WTC11 (cell line): ENCODE measurements at regions not wholly inside any gene's neighbourhood (a gene's known extent, or its start where the extent isn't known, plus 50 kb on each side); places are given as distances from the start of the nearest gene placed in this dataset.

Source experiments
- JUN ChIP-seq: sonication (generic); formaldehyde crosslinking; IDR thresholded peaks from 2 replicates; pipeline ENCODE4 v1.8.0; 2023; ENCODE audit warnings: mild to moderate bottlenecking, missing genetic modification reagents
- KAT7 ChIP-seq: sonication (generic); formaldehyde crosslinking; IDR thresholded peaks from 2 replicates; pipeline ENCODE4 v1.8.1; 2023; ENCODE audit warnings: missing genetic modification reagents, mild to moderate bottlenecking, borderline replicate concordance
- NFE2L1 ChIP-seq: sonication (generic); formaldehyde crosslinking; IDR thresholded peaks from 2 replicates; pipeline ENCODE4 v1.8.1; 2023; ENCODE audit warnings: missing genetic modification reagents
- RELA ChIP-seq: sonication (generic); formaldehyde crosslinking; IDR thresholded peaks from 2 replicates; pipeline ENCODE4 v1.8.1; 2022; ENCODE audit warnings: missing genetic modification reagents, mild to moderate bottlenecking, borderline replicate concordance
- SMAD4 ChIP-seq: sonication (generic); formaldehyde crosslinking; IDR thresholded peaks from 2 replicates; pipeline ENCODE4 v1.8.0; 2022; ENCODE audit warnings: mild to moderate bottlenecking, missing genetic modification reagents
- TF ChIP-seq, protein P1 (sequence below): fragments of 200-600 bp; IDR thresholded peaks from 2 replicates; pipeline ENCODE4 v1.8.0; 2022; ENCODE audit warnings: antibody characterized with exemption
- TF ChIP-seq, protein P2 (sequence below): sonication (generic); formaldehyde crosslinking; IDR thresholded peaks from 2 replicates; pipeline ENCODE4 v1.8.0; 2022; ENCODE audit warnings: missing genetic modification reagents
- TF ChIP-seq, protein P3 (sequence below): sonication (generic); formaldehyde crosslinking; IDR thresholded peaks from 2 replicates; pipeline ENCODE4 v1.8.1; 2023; ENCODE audit warnings: mild to moderate bottlenecking, missing genetic modification reagents, moderate library complexity
- TF ChIP-seq, protein P4 (sequence below): sonication (generic); formaldehyde crosslinking; IDR thresholded peaks from 2 replicates; pipeline ENCODE4 v1.8.0; 2022; ENCODE audit warnings: mild to moderate bottlenecking, missing genetic modification reagents

DNA sequence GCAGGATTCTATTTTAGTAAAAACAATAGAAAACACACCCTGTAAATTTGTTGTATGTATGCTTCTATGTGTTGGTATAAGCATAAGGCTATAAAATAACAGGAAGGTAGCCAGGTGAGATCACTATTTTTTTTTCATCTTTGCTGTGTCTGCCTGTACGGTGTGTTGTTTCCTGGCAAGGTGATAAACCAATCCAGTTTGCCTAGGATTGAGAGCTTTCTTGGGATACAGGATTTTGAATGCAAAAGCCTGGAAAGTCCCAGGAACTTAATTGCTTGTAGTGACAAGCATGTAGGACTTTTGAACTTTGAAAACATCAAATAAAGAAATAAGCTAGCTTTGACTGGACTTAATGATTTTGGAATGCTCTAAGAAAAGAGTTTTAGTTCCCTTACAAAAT, 83.3 kb upstream of the RORB start:
- TF ChIP-seq, protein P1, sequence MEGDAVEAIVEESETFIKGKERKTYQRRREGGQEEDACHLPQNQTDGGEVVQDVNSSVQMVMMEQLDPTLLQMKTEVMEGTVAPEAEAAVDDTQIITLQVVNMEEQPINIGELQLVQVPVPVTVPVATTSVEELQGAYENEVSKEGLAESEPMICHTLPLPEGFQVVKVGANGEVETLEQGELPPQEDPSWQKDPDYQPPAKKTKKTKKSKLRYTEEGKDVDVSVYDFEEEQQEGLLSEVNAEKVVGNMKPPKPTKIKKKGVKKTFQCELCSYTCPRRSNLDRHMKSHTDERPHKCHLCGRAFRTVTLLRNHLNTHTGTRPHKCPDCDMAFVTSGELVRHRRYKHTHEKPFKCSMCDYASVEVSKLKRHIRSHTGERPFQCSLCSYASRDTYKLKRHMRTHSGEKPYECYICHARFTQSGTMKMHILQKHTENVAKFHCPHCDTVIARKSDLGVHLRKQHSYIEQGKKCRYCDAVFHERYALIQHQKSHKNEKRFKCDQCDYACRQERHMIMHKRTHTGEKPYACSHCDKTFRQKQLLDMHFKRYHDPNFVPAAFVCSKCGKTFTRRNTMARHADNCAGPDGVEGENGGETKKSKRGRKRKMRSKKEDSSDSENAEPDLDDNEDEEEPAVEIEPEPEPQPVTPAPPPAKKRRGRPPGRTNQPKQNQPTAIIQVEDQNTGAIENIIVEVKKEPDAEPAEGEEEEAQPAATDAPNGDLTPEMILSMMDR: no peak
- TF ChIP-seq, protein P2, sequence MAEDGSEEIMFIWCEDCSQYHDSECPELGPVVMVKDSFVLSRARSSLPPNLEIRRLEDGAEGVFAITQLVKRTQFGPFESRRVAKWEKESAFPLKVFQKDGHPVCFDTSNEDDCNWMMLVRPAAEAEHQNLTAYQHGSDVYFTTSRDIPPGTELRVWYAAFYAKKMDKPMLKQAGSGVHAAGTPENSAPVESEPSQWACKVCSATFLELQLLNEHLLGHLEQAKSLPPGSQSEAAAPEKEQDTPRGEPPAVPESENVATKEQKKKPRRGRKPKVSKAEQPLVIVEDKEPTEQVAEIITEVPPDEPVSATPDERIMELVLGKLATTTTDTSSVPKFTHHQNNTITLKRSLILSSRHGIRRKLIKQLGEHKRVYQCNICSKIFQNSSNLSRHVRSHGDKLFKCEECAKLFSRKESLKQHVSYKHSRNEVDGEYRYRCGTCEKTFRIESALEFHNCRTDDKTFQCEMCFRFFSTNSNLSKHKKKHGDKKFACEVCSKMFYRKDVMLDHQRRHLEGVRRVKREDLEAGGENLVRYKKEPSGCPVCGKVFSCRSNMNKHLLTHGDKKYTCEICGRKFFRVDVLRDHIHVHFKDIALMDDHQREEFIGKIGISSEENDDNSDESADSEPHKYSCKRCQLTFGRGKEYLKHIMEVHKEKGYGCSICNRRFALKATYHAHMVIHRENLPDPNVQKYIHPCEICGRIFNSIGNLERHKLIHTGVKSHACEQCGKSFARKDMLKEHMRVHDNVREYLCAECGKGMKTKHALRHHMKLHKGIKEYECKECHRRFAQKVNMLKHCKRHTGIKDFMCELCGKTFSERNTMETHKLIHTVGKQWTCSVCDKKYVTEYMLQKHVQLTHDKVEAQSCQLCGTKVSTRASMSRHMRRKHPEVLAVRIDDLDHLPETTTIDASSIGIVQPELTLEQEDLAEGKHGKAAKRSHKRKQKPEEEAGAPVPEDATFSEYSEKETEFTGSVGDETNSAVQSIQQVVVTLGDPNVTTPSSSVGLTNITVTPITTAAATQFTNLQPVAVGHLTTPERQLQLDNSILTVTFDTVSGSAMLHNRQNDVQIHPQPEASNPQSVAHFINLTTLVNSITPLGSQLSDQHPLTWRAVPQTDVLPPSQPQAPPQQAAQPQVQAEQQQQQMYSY (CRISPR knock-in tag): no peak
- TF ChIP-seq RELA (CRISPR knock-in tag): no peak
- TF ChIP-seq, protein P3, sequence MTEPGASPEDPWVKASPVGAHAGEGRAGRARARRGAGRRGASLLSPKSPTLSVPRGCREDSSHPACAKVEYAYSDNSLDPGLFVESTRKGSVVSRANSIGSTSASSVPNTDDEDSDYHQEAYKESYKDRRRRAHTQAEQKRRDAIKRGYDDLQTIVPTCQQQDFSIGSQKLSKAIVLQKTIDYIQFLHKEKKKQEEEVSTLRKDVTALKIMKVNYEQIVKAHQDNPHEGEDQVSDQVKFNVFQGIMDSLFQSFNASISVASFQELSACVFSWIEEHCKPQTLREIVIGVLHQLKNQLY (CRISPR knock-in tag): no peak
- no peak for TF ChIP-seq SMAD4
- TF ChIP-seq JUN (CRISPR knock-in tag): no peak
- TF ChIP-seq, protein P4, sequence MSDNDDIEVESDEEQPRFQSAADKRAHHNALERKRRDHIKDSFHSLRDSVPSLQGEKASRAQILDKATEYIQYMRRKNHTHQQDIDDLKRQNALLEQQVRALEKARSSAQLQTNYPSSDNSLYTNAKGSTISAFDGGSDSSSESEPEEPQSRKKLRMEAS (CRISPR knock-in tag): no peak
- TF ChIP-seq NFE2L1 (CRISPR knock-in tag): no peak
- no peak for TF ChIP-seq KAT7 (CRISPR knock-in tag)
